HG03045 (cell line): ENCODE measurements at regions not wholly inside any gene's neighbourhood (a gene's known extent, or its start where the extent isn't known, plus 50 kb on each side); places are given as distances from the start of the nearest gene placed in this dataset.

ENCODE experiments used
- ATAC-seq: cut with Tn5 transposase; IDR thresholded peaks from one replicate; pipeline ENCODE4 v1.9.1; 2021; ENCODE audit warnings: mild to moderate bottlenecking, moderate library complexity; ENCODE audit not compliant: unreplicated experiment

DNA sequence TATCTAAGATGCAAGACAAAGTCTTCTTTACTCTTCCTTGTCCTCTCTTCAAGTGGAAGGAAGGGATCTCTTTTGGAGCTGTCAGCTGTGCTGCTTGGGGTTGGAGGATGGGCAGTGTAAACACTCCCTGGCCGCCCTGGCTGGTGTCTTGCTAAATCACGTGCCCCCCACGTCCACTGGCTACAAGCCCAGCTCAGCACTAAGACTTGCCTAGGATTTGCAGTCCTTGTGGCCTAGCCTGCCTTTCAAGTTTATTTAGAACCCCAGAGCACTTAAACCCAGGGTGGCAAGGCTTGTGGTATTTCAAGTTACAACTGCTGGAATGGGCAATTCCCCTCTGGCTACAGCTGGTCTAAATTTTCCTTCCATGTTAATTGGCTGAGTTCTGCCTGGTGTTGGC lies 272.4 kb upstream of the MYO3A start:
- ATAC-seq: no peak

DNA sequence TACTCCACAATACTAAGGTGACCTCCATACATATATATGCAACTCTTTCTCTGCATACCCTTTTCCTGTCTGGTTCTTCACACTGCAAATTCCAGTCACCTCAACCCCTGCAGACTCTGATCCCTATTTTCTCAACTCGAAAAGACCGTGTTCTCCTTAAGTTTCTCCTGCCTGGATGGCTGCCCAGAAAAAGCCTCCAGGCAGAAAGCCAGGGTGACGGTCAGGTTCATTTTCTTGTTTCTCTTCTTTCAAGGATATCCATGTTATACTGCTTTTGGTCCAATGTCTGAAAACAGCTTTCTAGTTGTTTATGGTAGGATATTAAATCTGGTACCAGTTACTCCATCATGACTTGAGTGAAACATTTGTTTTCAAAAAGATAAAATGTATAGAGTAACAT lies 267.8 kb upstream of the MYO3A start:
- ATAC-seq: no peak

DNA sequence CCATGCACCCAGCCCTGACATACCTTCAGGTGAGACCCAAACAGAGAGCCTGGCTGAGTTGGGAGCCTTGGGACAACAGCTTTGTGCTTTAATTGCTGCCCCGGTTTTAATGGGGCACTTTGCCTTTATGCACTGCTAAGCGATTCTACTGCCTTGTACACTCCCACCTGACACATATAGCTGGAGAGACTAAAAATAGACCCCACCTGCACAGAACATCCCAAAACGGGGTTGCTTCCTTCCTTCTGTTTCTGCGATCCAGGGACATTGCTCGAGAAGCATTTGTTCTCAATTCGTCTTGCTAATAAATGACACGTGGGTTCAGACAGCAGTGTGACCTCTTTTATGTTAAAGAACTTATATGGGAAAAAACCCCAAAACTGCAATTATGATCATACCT lies 258.8 kb upstream of the MYO3A start:
- no peak for ATAC-seq

DNA sequence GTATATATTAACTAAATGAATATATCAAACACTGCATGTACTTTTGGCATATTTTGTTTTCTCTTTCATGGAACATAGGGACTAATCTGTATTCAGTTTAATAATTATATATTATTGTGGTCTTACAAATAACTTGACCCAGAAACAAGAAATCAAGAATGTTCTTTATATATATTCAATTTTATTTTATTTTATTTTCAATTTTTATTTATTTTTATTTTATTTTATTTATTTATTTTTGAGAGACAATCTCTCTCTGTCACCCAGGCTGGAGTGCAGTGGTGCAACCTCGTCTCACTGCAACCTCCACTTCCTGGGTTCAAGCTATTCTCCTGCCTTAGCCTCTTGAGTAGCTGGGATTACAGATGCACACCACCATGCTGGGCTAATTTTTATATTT lies 258.4 kb upstream of the MYO3A start:
- ATAC-seq: no peak

- no peak for ATAC-seq
Measured at GRCh38 chr10:25678220-25678619, 255.8 kb upstream of the MYO3A start.

DNA sequence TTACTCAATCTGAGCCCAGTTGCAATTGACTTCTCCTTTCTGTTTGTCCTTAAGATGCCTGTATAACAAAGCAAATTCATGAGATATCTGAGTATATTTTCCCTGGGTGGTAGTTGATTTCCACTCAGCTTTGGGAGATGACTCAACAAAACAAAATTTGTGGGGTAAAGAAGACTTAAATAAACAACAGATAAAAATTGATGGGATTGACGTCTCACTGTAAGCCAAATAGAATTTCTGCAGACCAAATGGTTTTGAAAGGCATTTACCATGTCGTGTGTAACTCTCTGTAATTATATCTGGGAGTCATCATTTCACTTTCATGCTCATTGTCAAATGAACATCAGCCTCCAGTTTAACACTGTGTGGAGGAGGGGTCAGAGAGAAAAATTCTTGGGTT lies 255.4 kb upstream of the MYO3A start:
- ATAC-seq: no peak

DNA sequence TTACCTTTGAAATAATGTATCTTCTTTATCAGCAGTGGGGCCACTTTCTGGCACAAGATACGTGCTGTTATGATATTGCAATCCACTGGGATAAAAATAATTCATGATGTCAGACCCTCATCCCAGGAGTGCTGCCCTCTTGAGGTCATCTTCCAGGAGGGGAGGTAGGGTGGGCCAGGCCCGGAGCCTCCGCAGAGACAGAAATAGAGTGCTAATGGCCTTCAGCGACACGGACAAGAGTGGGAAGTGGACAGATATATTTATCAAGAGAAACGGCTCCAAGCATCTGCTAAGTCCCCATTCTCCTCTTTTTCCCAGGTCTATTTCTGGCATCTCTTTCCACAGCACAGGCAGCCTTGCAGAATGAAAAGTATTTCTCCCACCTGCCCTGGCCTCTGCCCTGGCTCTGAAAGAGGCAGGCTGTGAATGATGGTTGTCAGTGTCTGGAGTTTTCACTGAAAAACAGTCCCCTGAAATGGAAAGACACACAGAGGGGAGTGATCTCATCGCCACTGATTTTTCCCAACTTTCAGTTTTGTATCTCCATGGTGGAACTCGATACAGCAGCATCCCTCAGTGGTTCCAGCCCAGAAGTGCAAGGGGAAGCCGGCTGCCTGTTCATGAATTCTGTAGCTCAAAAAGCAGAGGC lies 251.7 kb upstream of the MYO3A start:
- no peak for ATAC-seq

GRCh38 chr10:25683344-25683743 lies 250.7 kb upstream of the MYO3A start:
- no peak for ATAC-seq

DNA sequence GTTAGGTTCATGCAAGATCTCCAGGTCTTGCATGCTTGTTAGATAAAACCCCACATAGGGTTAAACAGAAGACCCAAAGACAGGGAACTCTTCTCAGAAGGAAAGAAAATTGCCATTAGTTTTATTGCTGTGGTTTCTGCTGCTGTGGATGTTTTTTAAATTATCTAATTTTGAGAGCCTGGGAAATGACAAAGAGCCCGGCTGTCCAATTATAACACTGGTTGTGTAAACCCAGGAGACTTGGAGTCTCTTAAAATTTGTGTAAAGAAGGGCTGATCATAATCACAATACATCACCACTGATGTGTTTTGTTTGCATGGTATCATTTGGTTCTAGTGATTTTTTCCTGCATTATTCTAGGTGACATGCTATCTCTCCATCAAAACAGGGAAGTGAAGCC lies 246.5 kb upstream of the MYO3A start:
- ATAC-seq: no peak

GRCh38 chr10:25689346-25690100 lies 244.5 kb upstream of the MYO3A start:
- no peak for ATAC-seq

DNA sequence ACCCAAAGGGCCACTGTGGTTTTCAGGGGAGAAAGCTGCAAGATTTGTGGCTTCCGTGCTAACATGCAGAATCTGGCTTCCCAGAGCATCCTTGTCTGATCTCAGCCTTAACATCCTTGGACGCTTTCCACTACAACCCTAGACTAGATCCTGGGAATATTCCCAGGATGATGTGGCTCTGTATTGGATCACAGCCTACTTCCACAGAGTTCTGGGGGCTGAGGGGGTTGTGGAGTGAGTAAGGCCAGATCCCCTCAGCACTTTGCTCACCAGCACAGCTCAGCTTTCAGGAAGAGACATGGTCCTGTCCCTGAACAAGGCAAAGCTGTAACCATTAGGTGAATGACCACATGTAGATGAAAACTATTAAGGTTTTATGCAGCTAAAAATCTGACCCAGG lies 241.3 kb upstream of the MYO3A start:
- ATAC-seq: no peak

DNA sequence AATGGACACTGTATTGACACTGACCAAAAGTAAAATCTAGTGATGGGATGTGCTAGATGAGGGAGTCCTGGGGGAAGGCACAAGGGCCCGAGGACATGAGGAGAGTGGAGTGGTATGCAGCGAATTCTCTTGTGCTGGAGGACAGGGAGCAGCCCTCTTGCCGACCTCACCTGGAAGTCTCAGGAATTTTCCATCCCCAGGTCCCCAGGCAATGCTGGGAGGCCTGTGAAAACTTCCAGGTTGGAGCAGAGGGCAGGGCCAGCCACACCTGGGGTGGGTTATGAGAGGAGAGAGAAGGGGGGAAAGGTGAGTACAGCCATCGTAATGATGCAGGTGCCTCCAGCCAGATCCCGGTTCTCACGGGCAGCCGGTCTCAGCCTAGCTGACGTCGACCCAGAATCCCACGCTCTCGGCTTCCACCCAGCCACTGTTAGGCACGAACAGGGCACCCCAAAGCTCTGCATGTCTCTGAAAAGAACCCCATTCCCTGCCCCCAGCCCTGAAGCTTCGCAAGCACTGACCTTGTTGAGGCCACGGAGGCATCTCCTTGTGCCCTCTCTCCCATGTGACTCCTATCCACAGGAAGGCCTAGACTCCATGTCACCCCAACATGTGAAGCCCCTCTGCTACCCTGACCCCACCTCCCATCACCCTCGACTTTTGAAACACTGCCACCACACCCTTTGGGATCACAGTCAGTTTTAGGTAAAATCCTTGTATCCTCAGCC lies 239.7 kb upstream of the MYO3A start:
- no peak for ATAC-seq

GRCh38 chr10:25694971-25695370 lies 239.1 kb upstream of the MYO3A start:
- ATAC-seq: no peak

DNA sequence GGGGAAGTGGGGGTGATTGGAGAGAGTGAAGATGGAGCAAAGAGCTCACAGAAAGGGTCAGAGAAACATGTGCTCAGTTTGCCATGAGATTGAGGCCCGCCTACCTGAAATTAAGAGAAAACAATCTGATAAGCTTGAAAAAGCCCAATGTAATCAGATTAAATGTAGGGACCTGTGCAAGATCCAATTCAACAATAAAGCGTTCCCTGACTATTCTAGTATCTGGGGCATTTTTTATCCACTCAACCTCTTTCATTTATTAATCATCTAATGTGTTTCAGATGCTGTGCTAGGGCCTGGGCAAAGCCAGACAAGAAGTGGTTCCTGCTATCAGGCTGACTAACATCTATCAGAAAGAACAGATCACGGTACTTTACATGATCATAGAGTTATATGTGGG lies 238.4 kb upstream of the MYO3A start:
- no peak for ATAC-seq

DNA sequence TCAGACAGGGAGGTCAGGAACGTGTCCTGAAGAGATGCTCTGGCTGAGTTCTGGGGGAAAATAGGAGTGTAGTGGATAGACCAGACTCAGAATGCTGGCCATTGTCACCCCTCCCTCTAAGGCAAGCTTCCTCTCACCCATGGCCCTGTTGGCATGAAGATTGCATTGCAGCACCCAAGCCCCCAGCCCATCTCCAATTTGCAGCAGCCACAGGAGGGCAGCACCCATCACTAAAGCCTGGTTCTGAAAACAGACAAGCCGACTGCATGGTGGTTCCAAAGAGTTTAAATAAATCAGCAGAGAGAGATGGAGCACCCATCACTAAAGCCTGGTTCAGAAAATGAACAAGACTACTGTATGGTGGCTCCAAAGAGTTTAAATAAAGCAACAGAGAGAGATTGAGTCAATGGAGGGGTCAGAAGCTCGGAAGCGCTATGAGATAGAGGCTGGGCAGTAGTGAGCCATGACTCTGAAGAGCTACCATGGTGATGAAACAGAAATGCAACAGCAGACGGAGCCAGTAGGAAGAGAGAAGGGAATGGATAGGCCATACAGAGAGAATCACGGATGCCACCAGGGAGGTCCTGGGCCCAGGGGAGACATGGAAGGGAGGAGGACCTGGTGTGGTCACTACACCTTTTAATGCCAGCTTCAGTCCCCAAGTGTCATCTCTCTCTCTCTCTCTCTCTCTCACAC lies 237.9 kb upstream of the MYO3A start:
- ATAC-seq: no peak

GRCh38 chr10:25697412-25697811 lies 236.6 kb upstream of the MYO3A start:
- no peak for ATAC-seq

- no peak for ATAC-seq
Measured at GRCh38 chr10:25698638-25699037, 235.4 kb upstream of the MYO3A start.

DNA sequence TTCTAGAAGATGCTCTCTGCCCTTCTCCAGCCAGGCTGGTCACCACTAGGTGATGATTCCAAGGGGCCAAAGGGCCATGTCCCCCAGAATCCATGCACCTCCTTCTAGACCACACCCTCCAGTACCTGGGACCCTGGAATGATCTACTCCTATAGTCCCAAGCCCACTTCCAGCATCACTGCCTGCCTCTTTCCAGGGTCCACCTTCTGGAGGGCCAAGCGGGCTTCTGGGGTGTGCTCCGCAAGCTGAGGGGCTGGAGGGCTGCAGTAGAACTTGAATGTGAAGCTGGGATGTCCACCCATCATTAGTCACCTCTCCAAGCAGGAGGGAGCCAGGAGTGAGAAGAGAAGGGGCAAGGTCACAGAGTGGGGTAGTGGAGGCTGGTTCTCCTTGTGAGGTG lies 234.4 kb upstream of the MYO3A start:
- no peak for ATAC-seq

DNA sequence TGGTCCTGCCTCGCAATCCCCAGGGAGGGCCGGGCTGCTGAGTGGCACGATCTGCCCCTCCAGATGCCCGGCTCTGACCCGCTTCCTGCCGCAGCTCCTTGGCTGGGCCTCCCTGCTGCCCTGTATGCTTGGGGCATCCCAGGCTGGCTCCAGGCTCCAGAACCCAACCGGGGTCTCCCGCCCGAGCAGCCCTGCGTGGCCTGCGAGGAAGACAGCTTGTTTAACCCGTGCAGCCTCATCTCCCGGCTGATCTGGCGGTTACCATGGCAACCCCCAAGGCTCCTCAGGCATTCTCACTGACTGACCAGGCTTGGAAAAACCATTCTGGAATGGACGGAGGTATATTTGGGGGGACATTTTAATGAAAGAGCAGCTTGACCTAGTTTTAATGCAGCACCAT lies 232.4 kb upstream of the MYO3A start:
- ATAC-seq: no peak

DNA sequence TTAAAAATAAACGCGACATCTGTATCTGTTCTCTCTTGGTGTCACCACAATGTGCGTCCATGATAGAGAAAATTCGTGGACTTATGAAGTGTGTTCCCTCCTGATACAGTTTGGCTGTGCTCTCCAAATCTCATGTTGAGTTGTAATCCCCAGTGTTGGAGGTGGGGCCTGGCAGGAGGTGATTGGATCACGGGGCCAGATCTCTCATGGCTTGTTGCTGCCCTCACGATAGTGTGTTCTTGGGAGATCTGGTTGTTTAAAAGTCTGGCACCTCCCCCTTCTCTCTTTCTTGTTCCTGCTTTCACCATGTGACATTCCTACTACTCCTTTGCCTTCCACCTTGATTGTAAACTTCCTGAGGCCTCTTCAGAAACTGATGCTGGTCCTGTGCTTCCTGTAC lies 229.4 kb upstream of the MYO3A start:
- ATAC-seq: no peak

DNA sequence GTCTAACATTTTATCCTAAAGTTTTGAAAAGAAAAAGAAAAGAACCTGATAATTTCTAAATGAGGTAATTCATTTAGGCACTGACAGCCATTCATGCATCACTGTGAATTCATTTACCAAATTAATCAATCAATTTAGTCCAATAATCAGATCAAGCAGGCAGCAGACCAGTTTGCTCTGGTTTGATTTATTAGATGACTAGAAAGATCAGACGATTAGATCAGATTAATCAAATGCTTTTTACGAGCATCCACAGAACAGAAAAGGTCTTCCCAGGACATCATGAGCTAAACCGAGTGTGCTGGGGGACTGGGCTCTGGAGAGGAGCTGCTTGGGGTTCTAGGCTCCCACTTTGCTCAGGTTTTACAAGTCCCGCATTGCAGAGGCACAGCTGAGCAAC lies 226.5 kb upstream of the MYO3A start:
- ATAC-seq: no peak
